IPS-11a (cell line): ENCODE measurements at regions not wholly inside any gene's neighbourhood (a gene's known extent, or its start where the extent isn't known, plus 50 kb on each side); places are given as distances from the start of the nearest gene placed in this dataset.
"Not testable (repeated sequence)": the region's sequence is repeated elsewhere in the genome, so short reads cannot be mapped to it uniquely, and the experiment has no call there.

Experiments used
- H3K4me3 ChIP-seq: one replicate; pipeline ENCODE4 v1.5.1; 2013; ENCODE audit warnings: low read depth, low read length, control low read depth

GRCh38 chr16:5315914-5316313 is 218.3 kb upstream of the EEF2KMT start:
- H3K4me3 ChIP-seq, result no peak overlapping the region

- no peak overlapping the region for H3K4me3 ChIP-seq
Observed at GRCh38 chr16:5314377-5314776, 216.8 kb upstream of the EEF2KMT start.

GRCh38 chr16:5309946-5310611 is 212.5 kb upstream of the EEF2KMT start:
- H3K4me3 ChIP-seq, result no peak overlapping the region

- no peak overlapping the region for H3K4me3 ChIP-seq
Observed at GRCh38 chr16:5305023-5305422, 207.4 kb upstream of the EEF2KMT start.

- H3K4me3 ChIP-seq, result no peak overlapping the region
Observed at GRCh38 chr16:5302372-5303114, 204.9 kb upstream of the EEF2KMT start.

- no peak overlapping the region for H3K4me3 ChIP-seq
Observed at GRCh38 chr16:5298202-5298601, 200.6 kb upstream of the EEF2KMT start.

- H3K4me3 ChIP-seq, result no peak overlapping the region
Observed at GRCh38 chr16:5296176-5296575, 198.6 kb upstream of the EEF2KMT start.

GRCh38 chr16:5295304-5295703 is 197.7 kb upstream of the EEF2KMT start:
- not testable (repeated sequence) for H3K4me3 ChIP-seq

- not testable (repeated sequence) for H3K4me3 ChIP-seq
Observed at GRCh38 chr16:5282152-5282551, 184.6 kb upstream of the EEF2KMT start.

- H3K4me3 ChIP-seq, result no peak overlapping the region
Observed at GRCh38 chr16:5257462-5257861, 159.9 kb upstream of the EEF2KMT start.

- H3K4me3 ChIP-seq, result no peak overlapping the region
Observed at GRCh38 chr16:5252791-5253190, 155.2 kb upstream of the EEF2KMT start.

- not testable (repeated sequence) for H3K4me3 ChIP-seq
Observed at GRCh38 chr16:5247403-5247802, 149.8 kb upstream of the EEF2KMT start.

- H3K4me3 ChIP-seq, result peak overlapping the region; percentile 8
Observed at GRCh38 chr16:5240278-5240626, 142.7 kb upstream of the EEF2KMT start.

- H3K4me3 ChIP-seq, result peak overlapping the region; percentile 17
Observed at GRCh38 chr16:5239472-5240277, 142.1 kb upstream of the EEF2KMT start.

GRCh38 chr16:5235119-5235518 is 137.5 kb upstream of the EEF2KMT start:
- no peak overlapping the region for H3K4me3 ChIP-seq

GRCh38 chr16:5234295-5235050 is 136.9 kb upstream of the EEF2KMT start:
- H3K4me3 ChIP-seq, result no peak overlapping the region

GRCh38 chr16:5231246-5231759 is 133.7 kb upstream of the EEF2KMT start:
- H3K4me3 ChIP-seq, result no peak overlapping the region

- H3K4me3 ChIP-seq, result no peak overlapping the region
Observed at GRCh38 chr16:5228369-5228768, 130.8 kb upstream of the EEF2KMT start.

GRCh38 chr16:5225931-5226655 is 128.5 kb upstream of the EEF2KMT start:
- no peak overlapping the region for H3K4me3 ChIP-seq

GRCh38 chr16:5222761-5223160 is 125.2 kb upstream of the EEF2KMT start:
- H3K4me3 ChIP-seq, result no peak overlapping the region
